GM10248 (cell line): ENCODE measurements at regions not wholly inside any gene's neighbourhood (a gene's known extent, or its start where the extent isn't known, plus 50 kb on each side); places are given as distances from the start of the nearest gene placed in this dataset.

Source experiments
- CTCF ChIA-PET: fragments of 300-600 bp; sonication (Branson Sonifier 250); formaldehyde crosslinking; extraction: SDS; loops from one replicate; lab custom pipeline; 2021; ENCODE audit warnings: antibody characterized with exemption; lab: Yijun Ruan, JAX
- POLR2A ChIA-PET: fragments of 350-650 bp; sonication (Branson Sonifier 250); formaldehyde crosslinking; extraction: SDS; loops from one replicate; lab custom pipeline; 2020; ENCODE audit warnings: antibody characterized with exemption; lab: Yijun Ruan, JAX
- DNase-seq: peaks from one replicate; pipeline ENCODE4 v3.0.0; 2012; ENCODE audit errors: extremely low spot score
- TF ChIP-seq, protein P1 (sequence below): IDR thresholded peaks from 2 replicates; pipeline ENCODE4 v1.5.1; 2012; ENCODE audit warnings: mild to moderate bottlenecking, low read depth; ENCODE audit errors: extremely low read depth, missing control alignments, control extremely low read depth

DNA sequence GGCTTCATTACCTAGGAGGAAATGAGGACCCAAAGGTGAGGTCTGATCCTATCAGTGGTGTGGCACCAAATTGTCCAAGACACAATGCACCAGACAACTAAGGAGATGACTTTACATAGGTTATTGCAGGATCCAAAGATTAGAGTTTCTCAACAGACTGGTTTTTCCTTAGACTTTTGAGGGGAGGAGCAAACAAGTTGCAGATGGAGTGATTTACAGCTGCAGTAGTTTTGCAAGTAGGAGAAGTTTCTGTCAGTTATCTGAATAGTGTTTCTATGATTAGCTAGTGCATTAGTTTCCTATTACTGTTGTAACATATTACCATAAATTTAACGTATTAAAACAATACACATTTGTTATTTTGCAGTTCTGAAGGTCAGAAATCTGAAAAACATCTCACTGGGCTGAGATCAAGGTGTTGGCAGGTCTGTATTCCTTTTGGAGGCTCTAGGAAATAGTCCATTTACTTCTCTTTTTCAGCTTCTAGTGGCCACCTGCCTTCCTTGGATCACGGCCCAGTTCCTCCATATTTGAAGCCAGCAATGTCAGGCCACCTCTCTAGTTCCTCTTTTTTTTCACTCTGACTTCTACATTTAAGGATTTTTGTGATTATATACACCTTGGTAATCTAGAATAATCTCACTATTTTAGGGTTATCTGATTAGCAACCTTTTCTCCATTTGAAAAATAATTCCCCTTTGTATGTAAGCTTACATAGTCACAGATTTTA is 994.9 kb downstream of the REEP3 start:
- CTCF ChIA-PET = interaction anchor here (1.0 kb wide), 1 partner anchor 9 kb away, joined by 4 read pairs; no protein-coding TSS in a partner anchor

DNA sequence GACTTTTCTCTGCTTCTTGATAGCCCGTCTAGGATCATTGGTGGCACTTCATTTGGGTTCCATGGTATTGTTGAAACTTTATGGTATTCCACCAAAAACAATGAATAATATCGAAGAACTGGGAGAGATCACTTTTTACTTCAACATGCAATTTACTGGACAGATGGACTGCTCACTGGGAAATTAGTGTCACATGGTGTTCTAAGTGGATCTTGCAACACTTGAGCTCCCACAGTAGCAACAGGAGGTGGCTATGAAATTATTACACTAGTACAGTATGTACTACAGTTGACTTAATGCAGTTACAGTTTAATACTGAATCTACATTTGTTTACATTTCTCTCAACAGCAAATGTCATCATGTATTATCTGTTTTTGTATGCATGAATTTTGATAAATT is 997.3 kb downstream of the REEP3 start:
- TF ChIP-seq, protein P1, sequence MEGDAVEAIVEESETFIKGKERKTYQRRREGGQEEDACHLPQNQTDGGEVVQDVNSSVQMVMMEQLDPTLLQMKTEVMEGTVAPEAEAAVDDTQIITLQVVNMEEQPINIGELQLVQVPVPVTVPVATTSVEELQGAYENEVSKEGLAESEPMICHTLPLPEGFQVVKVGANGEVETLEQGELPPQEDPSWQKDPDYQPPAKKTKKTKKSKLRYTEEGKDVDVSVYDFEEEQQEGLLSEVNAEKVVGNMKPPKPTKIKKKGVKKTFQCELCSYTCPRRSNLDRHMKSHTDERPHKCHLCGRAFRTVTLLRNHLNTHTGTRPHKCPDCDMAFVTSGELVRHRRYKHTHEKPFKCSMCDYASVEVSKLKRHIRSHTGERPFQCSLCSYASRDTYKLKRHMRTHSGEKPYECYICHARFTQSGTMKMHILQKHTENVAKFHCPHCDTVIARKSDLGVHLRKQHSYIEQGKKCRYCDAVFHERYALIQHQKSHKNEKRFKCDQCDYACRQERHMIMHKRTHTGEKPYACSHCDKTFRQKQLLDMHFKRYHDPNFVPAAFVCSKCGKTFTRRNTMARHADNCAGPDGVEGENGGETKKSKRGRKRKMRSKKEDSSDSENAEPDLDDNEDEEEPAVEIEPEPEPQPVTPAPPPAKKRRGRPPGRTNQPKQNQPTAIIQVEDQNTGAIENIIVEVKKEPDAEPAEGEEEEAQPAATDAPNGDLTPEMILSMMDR = no peak
- DNase-seq = no peak
- POLR2A ChIA-PET = no interaction called here
- CTCF ChIA-PET = no interaction called here

More for the DNA sequence above, 994.9 kb downstream of the REEP3 start:
- POLR2A ChIA-PET = no interaction called here
- TF ChIP-seq, protein P1 = no peak
- no peak for DNase-seq

GRCh38 chr10:64519427-64519826 is 998.2 kb downstream of the REEP3 start:
- TF ChIP-seq, protein P1 = no peak
- POLR2A ChIA-PET = no interaction called here
- CTCF ChIA-PET = interaction anchor here (1.0 to 1.4 kb wide), 2 partner anchors 9 to 48 kb away, joined by 3 to 5 read pairs; no protein-coding TSS in a partner anchor
- no peak for DNase-seq

DNA sequence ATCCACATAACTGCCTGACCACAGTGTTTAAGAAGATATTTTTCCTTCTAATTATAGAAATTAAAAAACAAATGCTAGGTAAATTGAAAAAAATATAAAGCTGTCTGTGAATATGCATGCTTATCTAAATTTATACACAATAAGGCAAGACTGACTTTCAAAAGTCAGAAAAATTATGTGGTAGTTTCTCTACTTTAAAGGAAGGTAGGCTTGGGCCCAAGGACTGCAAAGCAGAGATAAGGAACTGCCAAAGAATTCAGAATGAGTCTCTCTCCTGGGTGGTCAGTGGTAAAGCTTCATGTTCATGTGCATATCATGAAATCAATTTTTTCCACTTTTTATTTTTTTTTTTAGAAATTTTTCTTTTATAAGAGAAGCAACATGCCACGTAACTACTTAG is 998.6 kb downstream of the REEP3 start:
- TF ChIP-seq, protein P1 = no peak
- CTCF ChIA-PET = interaction anchor here (1.0 to 1.4 kb wide), 2 partner anchors 9 to 48 kb away, joined by 3 to 5 read pairs; no protein-coding TSS in a partner anchor
- POLR2A ChIA-PET = no interaction called here
- DNase-seq = no peak

GRCh38 chr10:64523065-64523759 is 1002.0 kb downstream of the REEP3 start:
- CTCF ChIA-PET = no interaction called here
- TF ChIP-seq, protein P1 = no peak
- POLR2A ChIA-PET = no interaction called here
- DNase-seq = no peak

DNA sequence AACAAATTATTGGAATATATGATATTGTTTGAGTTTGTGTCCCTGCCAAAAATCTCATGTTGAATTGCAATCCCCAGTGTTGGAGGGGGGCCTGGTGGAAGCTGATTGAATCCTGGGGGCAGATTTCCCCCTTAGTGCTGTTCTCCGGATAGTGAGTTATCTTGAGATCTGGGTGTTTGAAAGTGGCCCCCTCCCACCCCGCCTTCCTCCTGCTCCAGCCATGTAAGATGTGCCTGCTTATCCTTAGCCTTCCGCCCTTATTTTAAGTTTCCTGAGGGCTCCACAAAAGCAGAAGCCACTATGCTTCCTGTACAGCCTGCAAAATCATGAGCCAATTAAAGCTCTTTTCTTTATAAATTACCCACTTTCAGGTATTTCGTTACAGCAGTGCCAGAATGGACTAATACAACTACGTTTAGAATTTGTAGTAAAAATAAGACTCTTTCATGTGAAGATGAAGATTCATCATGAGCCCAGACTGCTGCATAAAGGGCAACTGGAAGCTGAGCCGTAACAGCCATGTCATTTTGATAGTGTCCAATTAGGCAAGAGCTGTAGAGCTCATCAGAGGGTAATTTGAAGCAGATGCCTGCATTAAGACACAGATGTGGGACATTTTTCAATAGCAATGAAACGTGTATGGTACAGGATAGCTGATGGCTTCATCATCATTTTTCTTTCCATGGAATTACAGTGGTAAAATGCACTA is 1007.2 kb downstream of the REEP3 start:
- ChIA-PET CTCF (interaction anchor here (0.8 to 1.7 kb wide), 2 partner anchors 9 to 14 kb away, joined by 3 to 5 read pairs; no protein-coding TSS in a partner anchor), POLR2A (no interaction called here)
- TF ChIP-seq, protein P1 = no peak
- no peak for DNase-seq
